IMR-90 (cell line): ENCODE measurements at regions not wholly inside any gene's neighbourhood (a gene's known extent, or its start where the extent isn't known, plus 50 kb on each side); places are given as distances from the start of the nearest gene placed in this dataset.
"Not testable (repeated sequence)": the region's sequence is repeated elsewhere in the genome, so short reads cannot be mapped to it uniquely, and the experiment has no call there.

Experiments used
- MXI1 ChIP-seq: IDR thresholded peaks from 2 replicates; pipeline ENCODE4 v1.6.1; 2012; ENCODE audit warnings: low read depth, mild to moderate bottlenecking, low read length, moderate library complexity, borderline replicate concordance
- TF ChIP-seq, protein P1 (sequence below): conservative IDR thresholded peaks from 2 replicates; pipeline ENCODE4 v1.5.1; 2012; ENCODE audit warnings: mild to moderate bottlenecking, low read depth, low read length, improper control_type of control experiment

DNA sequence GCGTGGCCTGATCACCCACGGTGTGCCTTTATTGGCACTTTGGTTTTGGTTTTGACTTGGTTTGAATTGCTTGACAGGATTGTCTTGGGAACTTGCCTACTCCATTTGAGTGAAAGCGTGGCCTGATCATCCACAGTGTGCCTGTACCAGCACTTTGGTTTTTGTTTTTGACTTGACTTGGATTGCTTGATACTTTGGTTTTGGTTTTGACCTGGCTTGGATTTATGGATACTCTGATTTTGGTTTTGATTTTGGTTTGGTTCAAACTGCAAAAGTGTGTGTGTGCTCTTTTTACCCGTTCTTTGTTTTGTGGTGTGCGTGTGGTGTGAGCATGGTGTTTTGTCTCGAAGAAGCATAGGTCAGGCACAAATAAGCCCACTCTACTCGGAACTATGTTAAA, 58.8 kb upstream of the SPIN4 start:
- TF ChIP-seq, protein P1, sequence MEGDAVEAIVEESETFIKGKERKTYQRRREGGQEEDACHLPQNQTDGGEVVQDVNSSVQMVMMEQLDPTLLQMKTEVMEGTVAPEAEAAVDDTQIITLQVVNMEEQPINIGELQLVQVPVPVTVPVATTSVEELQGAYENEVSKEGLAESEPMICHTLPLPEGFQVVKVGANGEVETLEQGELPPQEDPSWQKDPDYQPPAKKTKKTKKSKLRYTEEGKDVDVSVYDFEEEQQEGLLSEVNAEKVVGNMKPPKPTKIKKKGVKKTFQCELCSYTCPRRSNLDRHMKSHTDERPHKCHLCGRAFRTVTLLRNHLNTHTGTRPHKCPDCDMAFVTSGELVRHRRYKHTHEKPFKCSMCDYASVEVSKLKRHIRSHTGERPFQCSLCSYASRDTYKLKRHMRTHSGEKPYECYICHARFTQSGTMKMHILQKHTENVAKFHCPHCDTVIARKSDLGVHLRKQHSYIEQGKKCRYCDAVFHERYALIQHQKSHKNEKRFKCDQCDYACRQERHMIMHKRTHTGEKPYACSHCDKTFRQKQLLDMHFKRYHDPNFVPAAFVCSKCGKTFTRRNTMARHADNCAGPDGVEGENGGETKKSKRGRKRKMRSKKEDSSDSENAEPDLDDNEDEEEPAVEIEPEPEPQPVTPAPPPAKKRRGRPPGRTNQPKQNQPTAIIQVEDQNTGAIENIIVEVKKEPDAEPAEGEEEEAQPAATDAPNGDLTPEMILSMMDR, result not testable (repeated sequence)
- not testable (repeated sequence) for TF ChIP-seq MXI1
